ENCODE measurements at regions not wholly inside any gene's neighbourhood (a gene's known extent, or its start where the extent isn't known, plus 50 kb on each side); places are given as distances from the start of the nearest gene placed in this dataset.
A peak's percentile ranks its signal among the peaks of the same experiment; 100 is the strongest.

DNA sequence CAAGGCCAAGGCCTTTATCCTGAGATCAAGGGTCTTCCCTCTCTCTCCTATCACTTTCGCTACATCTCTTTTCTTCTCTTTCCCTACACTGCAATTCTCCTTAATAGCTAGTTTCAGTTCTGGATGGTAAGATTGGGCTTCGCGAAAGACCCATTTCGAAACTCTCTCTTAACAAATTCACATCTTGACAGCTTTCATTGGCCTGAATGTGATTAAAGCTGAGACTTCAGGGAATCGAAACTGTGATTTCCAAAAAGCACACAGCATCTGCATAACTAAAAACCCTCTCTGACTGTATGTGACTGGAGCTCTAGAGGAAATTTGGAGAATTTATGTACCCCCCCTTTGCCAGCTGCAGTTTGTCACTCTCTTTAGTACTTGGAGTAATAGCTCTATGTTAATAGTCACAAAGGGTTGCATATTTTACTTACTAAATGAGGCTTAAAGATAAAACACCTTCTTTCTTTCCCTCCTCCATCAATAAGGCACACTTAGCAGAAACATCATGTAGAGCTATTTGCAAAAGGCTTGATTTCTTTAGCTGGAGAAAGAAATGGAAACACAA lies 105.3 kb upstream of the FAM20A start:
- peak in 2 of 8 experiments; percentile 9 to 31 for ATAC-seq (replicated peaks in 6 of 8)
- in situ Hi-C loops (cut with MboI; ENCODE audit: low pct_unique_long_range_greater_than_20kb in 2 of 9, low sequenced_read_pairs in 9 of 9, unreplicated experiment in 9 of 9) = no loop called here
- Histone ChIP-seq H3K4me1 (replicated peaks in 1 of 2) (peaks cover 6 to 13% of the 10 kb centered on the region in 2 donors), H3K4me3 (no peak overlapping the region), H3K27ac (no peak overlapping the region)
- WGBS, 10 experiments = 17 to 79% (median 44%) methylated on average over 1 to 5 of the region's 5 CpGs; no CpG with 5 or more reads in 2 of the 10 experiments

DNA sequence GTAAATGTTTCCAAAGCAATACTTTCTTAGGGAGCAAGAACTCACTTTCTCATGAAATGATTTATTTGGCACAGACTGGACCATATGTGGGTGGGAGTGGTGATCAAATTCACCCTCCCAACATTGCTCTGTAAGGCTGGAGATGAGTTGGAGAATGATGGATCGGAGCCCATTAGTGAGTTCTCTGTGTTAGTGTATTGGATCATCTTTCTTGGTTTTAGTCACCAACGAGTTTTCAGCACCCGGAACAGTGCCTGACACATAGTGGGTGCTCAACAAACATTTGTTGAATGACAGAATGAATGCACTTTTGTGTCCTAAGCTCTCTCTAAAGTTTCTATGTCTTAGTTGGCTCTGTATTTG lies 104.5 kb upstream of the FAM20A start:
- in situ Hi-C loops (cut with MboI; ENCODE audit: low pct_unique_long_range_greater_than_20kb in 2 of 9, low sequenced_read_pairs in 9 of 9, unreplicated experiment in 9 of 9) = no loop called here
- peak in 1 of 8 experiments; percentile 6 for ATAC-seq (replicated peaks in 6 of 8)
- 18 to 100% (median 58%) methylated on average over 1 to 3 of the region's 3 CpGs; no CpG with 5 or more reads in 2 of the 10 experiments for WGBS, 10 experiments
- no peak overlapping the region for H3K27ac ChIP-seq
- no peak overlapping the region for H3K4me3 ChIP-seq
- H3K4me1 ChIP-seq (replicated peaks in 1 of 2) = peaks cover 6 to 16% of the 10 kb centered on the region in 2 donors

- H3K4me3 ChIP-seq = no peak overlapping the region
- no peak overlapping the region for H3K27ac ChIP-seq
- in situ Hi-C loops (cut with MboI; ENCODE audit: low pct_unique_long_range_greater_than_20kb in 2 of 9, low sequenced_read_pairs in 9 of 9, unreplicated experiment in 9 of 9) = no loop called here
- 6 to 97% (median 78%) methylated on average over 1 to 8 of the region's 11 CpGs for WGBS, 10 experiments
- peak in 2 of 8 experiments; percentile 29 to 35 for ATAC-seq (replicated peaks in 6 of 8)
- H3K4me1 ChIP-seq (replicated peaks in 1 of 2) = peaks cover 6 to 16% of the 10 kb centered on the region in 2 donors
These were observed 103.9 kb upstream of the FAM20A start for GRCh38 chr17:68704871-68705713.

DNA sequence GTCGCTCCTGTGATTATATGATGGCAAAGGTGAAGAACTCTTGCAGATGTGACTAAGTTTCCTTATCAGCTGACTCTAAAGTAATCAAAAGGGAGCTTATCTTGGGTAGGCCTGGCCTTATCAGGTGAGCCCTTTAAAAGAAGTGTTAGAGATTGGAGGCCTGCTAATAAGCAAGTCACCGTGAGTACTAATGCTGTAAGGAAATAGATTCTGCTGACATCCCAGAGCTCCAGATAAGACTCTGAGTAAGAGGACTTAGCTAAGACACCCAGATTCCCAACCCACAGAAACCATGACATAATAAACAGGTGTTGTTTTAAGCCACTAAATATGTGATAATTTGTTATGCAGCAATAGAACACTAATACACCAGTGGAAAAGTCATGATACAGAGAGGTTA lies 99.9 kb upstream of the FAM20A start:
- Histone ChIP-seq H3K4me1 (replicated peaks in 1 of 2) (peaks cover 3 to 18% of the 10 kb centered on the region in 2 donors), H3K27ac (no peak overlapping the region), H3K4me3 (no peak overlapping the region)
- ATAC-seq (replicated peaks in 6 of 8) = no peak
- WGBS, 10 experiments = 72 to 100% (median 88%) methylated on average over 1 to 2 of the region's 2 CpGs; no CpG with 5 or more reads in 4 of the 10 experiments
- in situ Hi-C loops (cut with MboI; ENCODE audit: low pct_unique_long_range_greater_than_20kb in 2 of 9, low sequenced_read_pairs in 9 of 9, unreplicated experiment in 9 of 9) = no loop called here

DNA sequence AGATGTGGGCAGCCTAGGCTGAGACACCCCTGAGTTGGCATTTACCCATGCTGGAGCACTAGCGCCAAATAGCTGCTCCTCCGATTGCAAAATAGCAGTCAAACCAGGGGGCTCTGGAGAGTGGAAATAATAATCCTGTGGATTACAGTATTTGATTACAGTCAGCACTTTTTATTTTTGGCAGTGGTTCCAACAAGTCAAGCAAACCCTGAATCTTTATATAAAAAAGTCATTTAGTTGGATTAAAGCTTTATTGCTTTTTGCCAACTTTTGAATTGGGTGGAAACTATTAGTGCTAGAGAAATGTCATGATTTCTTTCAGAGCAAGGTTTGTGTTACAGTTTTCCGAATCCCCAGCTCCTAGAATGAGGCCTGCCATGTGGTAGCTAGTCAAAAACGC lies 99.3 kb upstream of the FAM20A start:
- WGBS, 10 experiments = 36 to 100% (median 92%) methylated on average over 1 to 4 of the region's 4 CpGs; no CpG with 5 or more reads in 3 of the 10 experiments
- no peak for ATAC-seq (replicated peaks in 6 of 8)
- H3K27ac ChIP-seq = no peak overlapping the region
- peaks cover 3 to 18% of the 10 kb centered on the region in 2 donors for H3K4me1 ChIP-seq (replicated peaks in 1 of 2)
- in situ Hi-C loops (cut with MboI; ENCODE audit: low pct_unique_long_range_greater_than_20kb in 2 of 9, low sequenced_read_pairs in 9 of 9, unreplicated experiment in 9 of 9) = no loop called here
- no peak overlapping the region for H3K4me3 ChIP-seq

- no peak for ATAC-seq (replicated peaks in 6 of 8)
- H3K4me1 ChIP-seq (replicated peaks in 1 of 2) = peaks cover 3 to 18% of the 10 kb centered on the region in 2 donors
- no peak overlapping the region for H3K27ac ChIP-seq
- in situ Hi-C loops (cut with MboI; ENCODE audit: low pct_unique_long_range_greater_than_20kb in 2 of 9, low sequenced_read_pairs in 9 of 9, unreplicated experiment in 9 of 9) = no loop called here
- H3K4me3 ChIP-seq = no peak overlapping the region
- 59 to 100% (median 88%) methylated on average over 1 to 6 of the region's 6 CpGs for WGBS, 10 experiments
These were observed 98.8 kb upstream of the FAM20A start for GRCh38 chr17:68699936-68700335.

DNA sequence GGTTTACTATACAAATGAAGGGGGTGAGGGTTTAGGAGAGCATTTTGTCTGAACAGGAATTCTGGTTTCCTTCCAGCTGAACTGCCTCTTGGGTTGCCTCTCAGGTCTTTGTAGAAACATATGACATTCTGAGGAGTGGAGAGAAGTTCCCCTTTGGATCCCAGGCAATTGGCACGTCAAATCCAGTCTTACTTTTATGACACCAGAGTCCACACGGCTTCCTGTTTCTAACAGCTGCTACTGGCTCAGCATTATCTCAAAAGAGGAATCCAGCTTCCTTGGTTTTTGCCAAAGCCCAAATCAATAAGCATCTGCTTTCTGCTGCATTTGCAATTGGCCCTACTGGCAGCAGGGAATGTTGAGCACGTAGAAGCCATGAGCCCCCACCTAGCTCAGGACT lies 97.6 kb upstream of the FAM20A start:
- Histone ChIP-seq H3K27ac (no peak overlapping the region), H3K4me1 (replicated peaks in 1 of 2) (peaks cover 3 to 18% of the 10 kb centered on the region in 2 donors), H3K4me3 (no peak overlapping the region)
- no peak for ATAC-seq (replicated peaks in 6 of 8)
- in situ Hi-C loops (cut with MboI; ENCODE audit: low pct_unique_long_range_greater_than_20kb in 2 of 9, low sequenced_read_pairs in 9 of 9, unreplicated experiment in 9 of 9) = no loop called here
- 17 to 90% (median 78%) methylated on average over 1 to 3 of the region's 3 CpGs; no CpG with 5 or more reads in 6 of the 10 experiments for WGBS, 10 experiments

DNA sequence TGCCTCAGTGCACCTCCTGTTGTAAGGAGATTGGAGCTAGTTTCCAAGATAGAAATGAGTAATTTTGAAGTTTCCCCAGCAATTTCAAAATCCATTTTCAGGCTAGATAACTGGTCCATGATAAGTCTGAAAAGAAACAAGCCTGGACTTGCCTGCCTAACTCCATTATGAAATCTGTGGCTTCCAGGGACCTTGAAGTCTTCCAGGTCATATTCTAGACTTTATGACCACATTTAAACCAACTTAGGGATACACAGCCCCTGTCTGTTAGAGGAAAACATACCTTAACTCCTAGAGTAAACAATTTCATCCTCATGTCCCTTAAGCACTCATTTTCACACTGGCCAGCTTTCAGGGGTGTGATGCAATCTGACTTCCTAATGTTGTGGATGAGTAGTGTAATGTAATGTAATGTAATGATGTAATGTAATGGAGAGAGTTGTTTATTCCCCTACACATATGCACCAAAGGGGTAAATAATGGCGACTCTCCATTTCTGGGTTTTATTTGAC lies 96.7 kb upstream of the FAM20A start:
- peak overlapping the region in 1 of 2 donors; percentile 11 for H3K27ac ChIP-seq
- H3K4me1 ChIP-seq (replicated peaks in 1 of 2) = peaks cover 3 to 18% of the 10 kb centered on the region in 2 donors
- H3K4me3 ChIP-seq = no peak overlapping the region
- WGBS, 10 experiments = 67 to 100% (median 75%) methylated on average over 1 of the region's 1 CpG; no CpG with 5 or more reads in 5 of the 10 experiments
- ATAC-seq (replicated peaks in 6 of 8) = peak; percentile 13 to 98 (median 84)
- in situ Hi-C loops (cut with MboI; ENCODE audit: low pct_unique_long_range_greater_than_20kb in 2 of 9, low sequenced_read_pairs in 9 of 9, unreplicated experiment in 9 of 9) = no loop called here

GRCh38 chr17:68695659-68696058 lies 94.5 kb upstream of the FAM20A start:
- Histone ChIP-seq H3K4me3 (no peak overlapping the region), H3K4me1 (replicated peaks in 1 of 2) (peaks cover 0 to 10% of the 10 kb centered on the region in 2 donors), H3K27ac (no peak overlapping the region)
- no peak for ATAC-seq (replicated peaks in 6 of 8)
- in situ Hi-C loops (cut with MboI; ENCODE audit: low pct_unique_long_range_greater_than_20kb in 2 of 9, low sequenced_read_pairs in 9 of 9, unreplicated experiment in 9 of 9) = no loop called here
- WGBS, 10 experiments = 43 to 100% (median 88%) methylated on average over 1 to 2 of the region's 2 CpGs; no CpG with 5 or more reads in 4 of the 10 experiments

DNA sequence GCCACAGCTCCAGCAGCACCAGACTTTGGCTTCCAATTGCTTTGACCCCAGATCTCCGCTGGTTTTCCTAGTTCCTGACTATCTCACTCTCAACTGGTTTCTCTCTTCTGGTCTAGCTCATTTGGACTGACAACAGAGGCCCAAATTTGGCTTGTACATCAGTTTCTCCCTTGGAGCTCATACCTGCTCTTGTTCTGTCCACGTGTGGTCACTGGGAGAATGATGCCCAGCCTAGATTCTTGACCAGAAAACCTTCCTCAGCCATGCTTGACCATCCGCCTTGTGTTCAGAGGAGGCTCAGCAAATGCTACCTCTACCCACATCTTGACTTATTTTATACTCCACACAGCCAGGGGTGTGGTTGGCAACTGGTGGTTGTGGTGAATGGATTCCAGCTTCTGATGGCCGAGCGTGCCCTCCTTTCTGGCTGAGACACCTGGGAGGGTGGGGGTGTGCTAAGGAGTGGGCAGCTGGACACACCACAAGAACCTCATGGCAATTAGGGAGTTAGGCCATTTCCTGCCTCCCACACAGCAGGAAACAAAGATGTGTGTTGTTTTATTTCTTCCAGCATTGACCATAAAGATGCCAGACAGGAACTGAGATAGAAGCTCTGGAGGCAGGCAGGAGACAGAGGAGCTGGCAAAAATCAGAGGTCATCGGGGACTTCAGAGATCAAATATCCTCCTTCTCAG lies 93.8 kb upstream of the FAM20A start:
- Histone ChIP-seq H3K4me3 (no peak overlapping the region), H3K27ac (no peak overlapping the region), H3K4me1 (replicated peaks in 1 of 2) (peaks cover 0 to 10% of the 10 kb centered on the region in 2 donors)
- in situ Hi-C loops (cut with MboI; ENCODE audit: low pct_unique_long_range_greater_than_20kb in 2 of 9, low sequenced_read_pairs in 9 of 9, unreplicated experiment in 9 of 9) = no loop called here
- WGBS, 10 experiments = 60 to 100% (median 80%) methylated on average over 1 to 5 of the region's 6 CpGs; no CpG with 5 or more reads in 5 of the 10 experiments
- no peak for ATAC-seq (replicated peaks in 6 of 8)

DNA sequence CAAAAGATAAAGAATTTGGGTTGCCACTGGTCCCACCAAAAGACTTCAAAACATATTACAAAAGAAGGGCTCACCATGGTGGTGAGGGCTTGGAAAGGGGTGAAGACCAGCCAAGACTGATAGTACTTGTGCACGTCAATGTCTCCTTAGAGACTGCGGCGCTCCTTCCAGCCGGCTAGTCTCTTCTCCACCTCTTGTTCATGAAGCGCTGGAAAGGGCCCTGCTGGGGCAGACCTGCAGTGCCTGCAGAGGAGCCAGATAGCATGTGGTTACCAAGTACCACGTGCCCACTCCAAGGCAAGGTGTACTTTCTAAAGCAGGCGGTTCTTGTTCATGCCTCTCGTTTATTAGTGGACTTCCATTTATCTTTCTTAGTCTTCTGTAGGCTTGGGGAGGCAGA lies 92.7 kb upstream of the FAM20A start:
- H3K4me3 ChIP-seq = no peak overlapping the region
- 50 to 100% (median 92%) methylated on average over 1 to 7 of the region's 8 CpGs; no CpG with 5 or more reads in 4 of the 10 experiments for WGBS, 10 experiments
- peaks cover 0 to 10% of the 10 kb centered on the region in 2 donors for H3K4me1 ChIP-seq (replicated peaks in 1 of 2)
- in situ Hi-C loops (cut with MboI; ENCODE audit: low pct_unique_long_range_greater_than_20kb in 2 of 9, low sequenced_read_pairs in 9 of 9, unreplicated experiment in 9 of 9) = no loop called here
- no peak for ATAC-seq (replicated peaks in 6 of 8)
- no peak overlapping the region for H3K27ac ChIP-seq

DNA sequence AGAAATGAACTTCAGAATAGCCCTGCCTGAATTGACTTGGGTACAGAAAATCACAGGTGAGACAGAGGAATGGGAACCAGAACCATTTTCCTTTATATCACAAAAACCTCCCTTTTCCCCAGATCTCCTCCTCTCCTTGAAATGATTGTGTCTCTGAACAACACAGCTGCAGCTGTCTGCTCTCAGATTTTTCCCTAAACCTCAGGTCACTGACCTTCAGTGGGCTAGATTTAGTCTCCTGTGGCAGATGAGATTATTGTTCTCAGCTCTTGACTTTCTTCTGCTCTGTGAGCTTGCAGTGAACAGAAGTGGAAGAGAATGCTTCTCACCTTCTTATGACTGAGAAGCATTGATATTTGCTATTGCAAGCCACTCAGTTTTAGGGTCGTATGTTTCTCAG lies 92.3 kb upstream of the FAM20A start:
- 33 to 83% (median 78%) methylated on average over 1 of the region's 1 CpG; no CpG with 5 or more reads in 4 of the 10 experiments for WGBS, 10 experiments
- Histone ChIP-seq H3K4me3 (no peak overlapping the region), H3K4me1 (replicated peaks in 1 of 2) (peaks cover 0 to 10% of the 10 kb centered on the region in 2 donors), H3K27ac (no peak overlapping the region)
- in situ Hi-C loops (cut with MboI; ENCODE audit: low pct_unique_long_range_greater_than_20kb in 2 of 9, low sequenced_read_pairs in 9 of 9, unreplicated experiment in 9 of 9) = no loop called here
- ATAC-seq (replicated peaks in 6 of 8) = no peak
